ENCODE measurements at regions not wholly inside any gene's neighbourhood (a gene's known extent, or its start where the extent isn't known, plus 50 kb on each side); places are given as distances from the start of the nearest gene placed in this dataset.

DNA sequence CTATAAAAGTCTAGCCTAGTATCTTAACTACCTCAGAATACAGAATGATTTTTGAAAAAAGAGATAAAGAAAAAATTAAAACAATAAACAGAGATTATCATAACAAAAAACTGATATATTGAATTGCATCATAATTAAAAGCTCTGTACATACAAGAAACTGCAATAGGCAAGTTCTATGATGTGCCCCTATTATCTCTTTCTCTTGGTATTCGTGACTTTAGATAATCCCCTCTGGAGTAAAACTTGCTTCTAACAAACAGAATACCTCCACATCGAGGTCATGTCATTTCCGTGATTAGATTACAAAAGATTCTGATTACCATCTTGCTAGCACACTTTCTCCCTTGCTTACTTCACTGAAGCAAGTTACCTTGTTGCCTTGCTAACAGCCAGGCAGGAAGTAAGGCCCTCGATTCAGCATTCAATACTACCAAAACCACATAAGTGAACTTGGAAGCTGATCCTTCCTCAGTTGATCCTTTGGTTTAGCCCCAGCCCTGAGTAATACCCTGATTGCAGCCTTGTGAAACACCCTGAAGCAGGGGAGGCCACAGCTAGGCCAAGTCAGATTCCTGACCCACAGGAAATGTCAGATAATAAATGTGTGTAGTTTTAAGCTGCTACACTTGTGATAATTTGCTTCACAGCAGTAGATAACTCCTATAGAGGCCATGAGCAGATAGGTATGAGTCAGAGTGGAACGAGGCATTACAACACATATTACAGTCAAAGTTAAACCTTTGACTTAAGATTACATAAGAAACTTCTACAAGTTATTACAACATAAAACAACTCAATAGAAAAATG is 53.7 kb upstream of the TMX4 start:
- peak; percentile 11 for DNase-seq

DNA sequence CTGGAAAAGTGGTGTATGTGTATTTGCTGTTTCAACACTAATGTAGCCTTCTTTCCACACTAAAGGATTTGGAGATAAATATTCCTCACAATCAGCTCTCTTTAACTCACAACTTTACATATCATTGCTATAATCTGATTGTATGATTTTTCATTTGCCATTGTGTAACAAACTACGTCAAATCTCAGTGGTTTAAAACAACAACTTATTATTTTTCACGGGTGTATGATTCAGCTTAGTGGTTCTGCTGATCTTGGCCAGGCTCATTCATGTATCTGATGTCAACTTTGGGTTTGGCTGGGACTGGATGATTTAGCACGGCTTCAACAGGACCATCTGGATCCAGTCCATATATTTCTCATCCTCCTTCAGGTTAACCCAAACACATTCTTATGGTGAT is 55.4 kb upstream of the TMX4 start:
- no peak for DNase-seq

- DNase-seq = no peak
Observed at GRCh38 chr20:8076306-8077136, 55.5 kb upstream of the PLCB1 start.

DNA sequence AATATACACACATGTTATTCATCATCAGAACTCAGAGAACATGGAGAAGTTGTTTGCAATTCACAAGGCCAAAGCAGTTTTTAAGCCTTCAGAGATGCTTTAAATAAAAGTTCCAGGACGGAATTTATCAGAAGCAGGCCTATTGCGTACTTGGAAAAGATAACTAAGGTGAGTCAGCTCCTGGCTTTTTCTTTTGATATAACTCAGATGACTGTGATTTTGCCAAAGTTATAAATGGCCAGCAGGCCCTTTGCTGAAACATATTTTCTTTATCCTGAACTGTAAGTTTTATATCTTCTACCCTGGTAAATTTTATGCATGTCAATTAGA is 55.0 kb upstream of the PLCB1 start:
- no peak for DNase-seq

- DNase-seq = peak; percentile 49
Observed at GRCh38 chr20:8078528-8078914, 53.5 kb upstream of the PLCB1 start.

DNA sequence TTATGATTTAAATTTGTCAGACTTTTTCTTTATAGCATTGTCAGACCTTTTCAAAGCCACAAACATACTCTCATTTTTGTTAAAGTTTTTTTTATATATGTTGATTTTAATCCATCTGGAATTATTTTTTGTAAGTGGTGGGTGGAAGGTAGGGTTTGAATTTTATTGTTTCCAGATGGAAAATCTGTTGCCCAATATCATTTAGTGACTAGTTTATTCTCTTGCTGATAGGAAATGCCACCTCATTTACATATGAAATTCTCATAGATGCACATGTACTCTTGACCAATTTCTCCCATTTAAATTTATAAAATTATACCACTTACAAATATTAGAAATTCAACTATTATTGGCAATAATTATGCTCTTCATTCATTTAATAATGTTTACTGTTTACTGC is 52.1 kb upstream of the PLCB1 start:
- no peak for DNase-seq

- DNase-seq = no peak
Observed at GRCh38 chr20:8082025-8082424, 50.0 kb upstream of the PLCB1 start.
